ENCODE measurements at regions not wholly inside any gene's neighbourhood (a gene's known extent, or its start where the extent isn't known, plus 50 kb on each side); places are given as distances from the start of the nearest gene placed in this dataset.

DNA sequence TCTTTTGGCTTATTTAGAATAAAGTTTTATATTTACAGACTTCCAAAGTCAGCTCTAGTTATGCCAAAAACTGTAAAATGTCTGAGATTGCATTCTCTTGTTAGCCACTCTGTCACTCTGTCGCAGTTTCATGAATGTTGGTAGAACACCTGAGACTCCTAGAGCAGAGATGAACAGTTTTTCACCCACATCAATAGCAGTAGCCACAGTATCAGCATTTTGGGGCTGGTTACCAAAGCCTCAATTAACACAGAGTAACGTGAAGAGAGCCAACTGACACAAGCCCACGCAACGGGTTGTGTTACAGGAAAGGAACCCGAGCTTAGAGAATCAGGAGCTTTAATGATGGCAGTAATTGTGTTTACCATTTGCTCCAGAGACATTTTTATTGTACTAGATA lies 443.0 kb upstream of the SLC39A10 start (continued):
- TF ChIP-seq, protein P1, sequence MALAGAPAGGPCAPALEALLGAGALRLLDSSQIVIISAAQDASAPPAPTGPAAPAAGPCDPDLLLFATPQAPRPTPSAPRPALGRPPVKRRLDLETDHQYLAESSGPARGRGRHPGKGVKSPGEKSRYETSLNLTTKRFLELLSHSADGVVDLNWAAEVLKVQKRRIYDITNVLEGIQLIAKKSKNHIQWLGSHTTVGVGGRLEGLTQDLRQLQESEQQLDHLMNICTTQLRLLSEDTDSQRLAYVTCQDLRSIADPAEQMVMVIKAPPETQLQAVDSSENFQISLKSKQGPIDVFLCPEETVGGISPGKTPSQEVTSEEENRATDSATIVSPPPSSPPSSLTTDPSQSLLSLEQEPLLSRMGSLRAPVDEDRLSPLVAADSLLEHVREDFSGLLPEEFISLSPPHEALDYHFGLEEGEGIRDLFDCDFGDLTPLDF (CRISPR knock-in tag; IDR thresholded peaks at IDR 0.05) = no peak
- TF ChIP-seq, protein P2, sequence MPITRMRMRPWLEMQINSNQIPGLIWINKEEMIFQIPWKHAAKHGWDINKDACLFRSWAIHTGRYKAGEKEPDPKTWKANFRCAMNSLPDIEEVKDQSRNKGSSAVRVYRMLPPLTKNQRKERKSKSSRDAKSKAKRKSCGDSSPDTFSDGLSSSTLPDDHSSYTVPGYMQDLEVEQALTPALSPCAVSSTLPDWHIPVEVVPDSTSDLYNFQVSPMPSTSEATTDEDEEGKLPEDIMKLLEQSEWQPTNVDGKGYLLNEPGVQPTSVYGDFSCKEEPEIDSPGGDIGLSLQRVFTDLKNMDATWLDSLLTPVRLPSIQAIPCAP (CRISPR knock-in tag; IDR thresholded peaks at IDR 0.05) = no peak

DNA sequence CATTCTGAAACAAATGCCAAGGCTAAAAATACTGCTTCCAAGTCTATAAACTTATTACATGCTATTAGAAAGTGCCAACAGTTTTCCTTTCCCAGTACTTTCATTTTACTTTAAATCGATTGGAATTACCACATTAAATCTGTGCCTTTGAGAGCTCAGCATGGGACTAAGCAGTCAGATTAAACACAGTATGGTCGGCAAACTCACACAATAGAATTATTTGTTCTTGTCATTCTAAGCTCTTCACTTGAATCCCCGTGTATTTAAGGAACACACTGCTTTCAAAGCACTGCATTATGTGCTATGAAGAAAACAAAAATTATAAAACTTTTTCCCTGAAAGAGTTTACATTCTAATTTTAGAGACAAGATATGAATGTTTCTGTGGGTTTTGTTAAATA lies 444.4 kb upstream of the SLC39A10 start:
- peaks cover 11% of the 10 kb centered on the region for H3K4me1 Mint-ChIP-seq
- ChIA-PET POLR2A (no interaction called here), CTCF (no interaction called here)
- peaks cover 6% of the 10 kb centered on the region; the same call in 1 of the 2 replicates for H3K9me3 Mint-ChIP-seq
- H3K36me3 Mint-ChIP-seq = no peaks in the 10 kb centered on the region
- no peak overlapping the region for H3K27ac Mint-ChIP-seq
- TF ChIP-seq JUN (CRISPR knock-in tag; IDR thresholded peaks at IDR 0.05) = no peak
- TF ChIP-seq, protein P3, sequence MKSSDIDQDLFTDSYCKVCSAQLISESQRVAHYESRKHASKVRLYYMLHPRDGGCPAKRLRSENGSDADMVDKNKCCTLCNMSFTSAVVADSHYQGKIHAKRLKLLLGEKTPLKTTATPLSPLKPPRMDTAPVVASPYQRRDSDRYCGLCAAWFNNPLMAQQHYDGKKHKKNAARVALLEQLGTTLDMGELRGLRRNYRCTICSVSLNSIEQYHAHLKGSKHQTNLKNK (CRISPR knock-in tag; IDR thresholded peaks at IDR 0.05) = 0 out of 2 replicates have a peak, but pooled peaks have one; percentile 16
- no peak for TF ChIP-seq NR2C2 (CRISPR knock-in tag; IDR thresholded peaks at IDR 0.05)
- ATAC-seq = peak; percentile 65
- H3K4me3 Mint-ChIP-seq = no peak overlapping the region
- DNase-seq (ENCODE audit: low spot score) = no peak
- peaks cover 8% of the 10 kb centered on the region; the same call in 1 of the 2 replicates for H3K27me3 Mint-ChIP-seq (ENCODE audit: low read depth)

DNA sequence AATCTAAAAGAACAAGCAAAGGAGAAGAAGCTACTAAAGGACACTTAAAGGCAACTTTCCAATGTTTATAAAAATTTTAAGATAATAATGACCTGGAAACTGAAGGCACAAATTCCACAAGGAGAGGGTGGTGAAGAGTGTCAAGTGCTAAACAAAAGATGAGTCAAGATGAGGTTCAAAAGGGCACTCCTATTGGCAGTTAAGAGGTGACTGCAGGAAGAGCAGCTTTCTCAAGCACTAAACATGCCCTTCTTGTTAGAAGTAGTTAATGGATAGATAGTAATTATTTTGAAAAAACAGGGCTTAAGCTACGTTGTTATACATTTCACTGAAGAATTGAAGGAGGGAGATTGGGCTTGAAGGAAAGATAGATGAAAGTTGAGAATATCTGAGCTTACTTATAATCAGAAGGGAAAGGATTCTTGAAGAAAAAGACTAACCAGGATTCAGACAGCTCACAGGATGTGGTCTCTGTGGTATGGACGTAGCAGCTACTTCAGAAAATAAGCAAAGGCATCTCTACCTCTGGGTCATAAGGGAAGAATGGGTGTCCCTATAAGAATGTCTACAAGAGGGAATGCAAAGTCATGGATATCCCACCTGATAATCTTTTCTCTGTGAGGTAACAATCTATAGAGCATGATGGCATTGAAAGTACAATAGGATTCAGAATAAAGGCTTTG lies 454.7 kb upstream of the SLC39A10 start:
- no peaks in the 10 kb centered on the region for H3K9me3 Mint-ChIP-seq
- H3K36me3 Mint-ChIP-seq = no peaks in the 10 kb centered on the region
- no peak overlapping the region for H3K27ac Mint-ChIP-seq
- DNase-seq (ENCODE audit: low spot score) (no peak), ATAC-seq (0 out of 2 replicates have a peak, but pooled peaks have one; percentile 24)
- TF ChIP-seq ESRRA (CRISPR knock-in tag; IDR thresholded peaks at IDR 0.05; ENCODE audit: borderline replicate concordance) (no peak), CREM (CRISPR knock-in tag; IDR thresholded peaks at IDR 0.05) (no peak), HMGA2 (CRISPR knock-in tag; IDR thresholded peaks at IDR 0.05) (no peak)
- TF ChIP-seq, protein P4, sequence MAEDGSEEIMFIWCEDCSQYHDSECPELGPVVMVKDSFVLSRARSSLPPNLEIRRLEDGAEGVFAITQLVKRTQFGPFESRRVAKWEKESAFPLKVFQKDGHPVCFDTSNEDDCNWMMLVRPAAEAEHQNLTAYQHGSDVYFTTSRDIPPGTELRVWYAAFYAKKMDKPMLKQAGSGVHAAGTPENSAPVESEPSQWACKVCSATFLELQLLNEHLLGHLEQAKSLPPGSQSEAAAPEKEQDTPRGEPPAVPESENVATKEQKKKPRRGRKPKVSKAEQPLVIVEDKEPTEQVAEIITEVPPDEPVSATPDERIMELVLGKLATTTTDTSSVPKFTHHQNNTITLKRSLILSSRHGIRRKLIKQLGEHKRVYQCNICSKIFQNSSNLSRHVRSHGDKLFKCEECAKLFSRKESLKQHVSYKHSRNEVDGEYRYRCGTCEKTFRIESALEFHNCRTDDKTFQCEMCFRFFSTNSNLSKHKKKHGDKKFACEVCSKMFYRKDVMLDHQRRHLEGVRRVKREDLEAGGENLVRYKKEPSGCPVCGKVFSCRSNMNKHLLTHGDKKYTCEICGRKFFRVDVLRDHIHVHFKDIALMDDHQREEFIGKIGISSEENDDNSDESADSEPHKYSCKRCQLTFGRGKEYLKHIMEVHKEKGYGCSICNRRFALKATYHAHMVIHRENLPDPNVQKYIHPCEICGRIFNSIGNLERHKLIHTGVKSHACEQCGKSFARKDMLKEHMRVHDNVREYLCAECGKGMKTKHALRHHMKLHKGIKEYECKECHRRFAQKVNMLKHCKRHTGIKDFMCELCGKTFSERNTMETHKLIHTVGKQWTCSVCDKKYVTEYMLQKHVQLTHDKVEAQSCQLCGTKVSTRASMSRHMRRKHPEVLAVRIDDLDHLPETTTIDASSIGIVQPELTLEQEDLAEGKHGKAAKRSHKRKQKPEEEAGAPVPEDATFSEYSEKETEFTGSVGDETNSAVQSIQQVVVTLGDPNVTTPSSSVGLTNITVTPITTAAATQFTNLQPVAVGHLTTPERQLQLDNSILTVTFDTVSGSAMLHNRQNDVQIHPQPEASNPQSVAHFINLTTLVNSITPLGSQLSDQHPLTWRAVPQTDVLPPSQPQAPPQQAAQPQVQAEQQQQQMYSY (CRISPR knock-in tag; IDR thresholded peaks at IDR 0.05) = no peak
- CTCF ChIA-PET = no interaction called here
- no peaks in the 10 kb centered on the region for H3K27me3 Mint-ChIP-seq (ENCODE audit: low read depth)
- no peak overlapping the region for H3K4me3 Mint-ChIP-seq
- POLR2A ChIA-PET = no interaction called here
- H3K4me1 Mint-ChIP-seq = peaks cover 4% of the 10 kb centered on the region

DNA sequence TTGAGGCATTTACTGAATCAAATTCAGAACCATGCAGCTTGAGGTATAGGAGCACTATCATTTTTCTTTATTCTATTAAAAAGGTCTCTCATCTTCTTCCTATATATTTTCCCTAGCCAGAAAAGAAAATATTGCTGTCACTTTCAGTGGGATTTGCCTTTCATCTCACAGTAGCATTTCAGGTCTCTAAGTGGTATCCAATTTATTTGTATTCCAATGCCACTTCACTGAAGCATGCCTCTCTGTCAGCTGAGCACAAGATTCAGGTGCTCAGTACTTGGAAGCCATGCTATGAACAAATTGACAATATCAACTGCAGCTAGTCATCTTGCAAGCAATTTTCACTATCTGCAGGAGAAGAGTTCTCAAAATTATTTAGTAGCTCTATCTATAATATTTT lies 457.2 kb upstream of the SLC39A10 start:
- H3K4me3 Mint-ChIP-seq = no peak overlapping the region
- ChIA-PET POLR2A (no interaction called here), CTCF (no interaction called here)
- TF ChIP-seq PRRX2 (CRISPR knock-in tag; IDR thresholded peaks at IDR 0.05) (no peak), NR1H2 (CRISPR knock-in tag; IDR thresholded peaks at IDR 0.05) (no peak), GRHL2 (CRISPR knock-in tag; IDR thresholded peaks at IDR 0.05; ENCODE audit: insufficient replicate concordance, severe bottlenecking) (no peak), NFATC4 (CRISPR knock-in tag; IDR thresholded peaks at IDR 0.05) (no peak)
- TF ChIP-seq, protein P5, sequence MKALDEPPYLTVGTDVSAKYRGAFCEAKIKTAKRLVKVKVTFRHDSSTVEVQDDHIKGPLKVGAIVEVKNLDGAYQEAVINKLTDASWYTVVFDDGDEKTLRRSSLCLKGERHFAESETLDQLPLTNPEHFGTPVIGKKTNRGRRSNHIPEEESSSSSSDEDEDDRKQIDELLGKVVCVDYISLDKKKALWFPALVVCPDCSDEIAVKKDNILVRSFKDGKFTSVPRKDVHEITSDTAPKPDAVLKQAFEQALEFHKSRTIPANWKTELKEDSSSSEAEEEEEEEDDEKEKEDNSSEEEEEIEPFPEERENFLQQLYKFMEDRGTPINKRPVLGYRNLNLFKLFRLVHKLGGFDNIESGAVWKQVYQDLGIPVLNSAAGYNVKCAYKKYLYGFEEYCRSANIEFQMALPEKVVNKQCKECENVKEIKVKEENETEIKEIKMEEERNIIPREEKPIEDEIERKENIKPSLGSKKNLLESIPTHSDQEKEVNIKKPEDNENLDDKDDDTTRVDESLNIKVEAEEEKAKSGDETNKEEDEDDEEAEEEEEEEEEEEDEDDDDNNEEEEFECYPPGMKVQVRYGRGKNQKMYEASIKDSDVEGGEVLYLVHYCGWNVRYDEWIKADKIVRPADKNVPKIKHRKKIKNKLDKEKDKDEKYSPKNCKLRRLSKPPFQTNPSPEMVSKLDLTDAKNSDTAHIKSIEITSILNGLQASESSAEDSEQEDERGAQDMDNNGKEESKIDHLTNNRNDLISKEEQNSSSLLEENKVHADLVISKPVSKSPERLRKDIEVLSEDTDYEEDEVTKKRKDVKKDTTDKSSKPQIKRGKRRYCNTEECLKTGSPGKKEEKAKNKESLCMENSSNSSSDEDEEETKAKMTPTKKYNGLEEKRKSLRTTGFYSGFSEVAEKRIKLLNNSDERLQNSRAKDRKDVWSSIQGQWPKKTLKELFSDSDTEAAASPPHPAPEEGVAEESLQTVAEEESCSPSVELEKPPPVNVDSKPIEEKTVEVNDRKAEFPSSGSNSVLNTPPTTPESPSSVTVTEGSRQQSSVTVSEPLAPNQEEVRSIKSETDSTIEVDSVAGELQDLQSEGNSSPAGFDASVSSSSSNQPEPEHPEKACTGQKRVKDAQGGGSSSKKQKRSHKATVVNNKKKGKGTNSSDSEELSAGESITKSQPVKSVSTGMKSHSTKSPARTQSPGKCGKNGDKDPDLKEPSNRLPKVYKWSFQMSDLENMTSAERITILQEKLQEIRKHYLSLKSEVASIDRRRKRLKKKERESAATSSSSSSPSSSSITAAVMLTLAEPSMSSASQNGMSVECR (CRISPR knock-in tag; IDR thresholded peaks at IDR 0.05; ENCODE audit: borderline replicate concordance) = no peak
- TF ChIP-seq, protein P6, sequence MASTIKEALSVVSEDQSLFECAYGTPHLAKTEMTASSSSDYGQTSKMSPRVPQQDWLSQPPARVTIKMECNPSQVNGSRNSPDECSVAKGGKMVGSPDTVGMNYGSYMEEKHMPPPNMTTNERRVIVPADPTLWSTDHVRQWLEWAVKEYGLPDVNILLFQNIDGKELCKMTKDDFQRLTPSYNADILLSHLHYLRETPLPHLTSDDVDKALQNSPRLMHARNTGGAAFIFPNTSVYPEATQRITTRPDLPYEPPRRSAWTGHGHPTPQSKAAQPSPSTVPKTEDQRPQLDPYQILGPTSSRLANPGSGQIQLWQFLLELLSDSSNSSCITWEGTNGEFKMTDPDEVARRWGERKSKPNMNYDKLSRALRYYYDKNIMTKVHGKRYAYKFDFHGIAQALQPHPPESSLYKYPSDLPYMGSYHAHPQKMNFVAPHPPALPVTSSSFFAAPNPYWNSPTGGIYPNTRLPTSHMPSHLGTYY (CRISPR knock-in tag; IDR thresholded peaks at IDR 0.05) = no peak
- DNase-seq (ENCODE audit: low spot score) (no peak), ATAC-seq (no peak)
- H3K36me3 Mint-ChIP-seq = no peaks in the 10 kb centered on the region
- H3K27me3 Mint-ChIP-seq (ENCODE audit: low read depth) = no peaks in the 10 kb centered on the region
- no peaks in the 10 kb centered on the region for H3K9me3 Mint-ChIP-seq
- no peak overlapping the region for H3K27ac Mint-ChIP-seq
- peaks cover 4% of the 10 kb centered on the region for H3K4me1 Mint-ChIP-seq

Measured in WTC11 (cell line).